Left cardiac atrium (tissue), 4 donors: ENCODE measurements at regions not wholly inside any gene's neighbourhood (a gene's known extent, or its start where the extent isn't known, plus 50 kb on each side); places are given as distances from the start of the nearest gene placed in this dataset.
A peak's percentile ranks its signal among the peaks of the same experiment; 100 is the strongest.

Experiments used
- ATAC-seq, 2 donors: fragments of 200-7000 bp; cut with Tn5 transposase; one replicate each; pipeline ENCODE4 v1.9.1; 2020; ENCODE audit warnings: mild to moderate bottlenecking in 2 of 2, moderate library complexity in 2 of 2
- DNase-seq: peaks from one replicate; pipeline ENCODE4 v3.0.0-alpha.2; 2020
- intact Hi-C, 2 donors: fragments of 100-400 bp; cut with DNase I; formaldehyde crosslinking; loops; one replicate each; pipeline versions ENCODE4 v1.14.1 to v1.15.1; 2022 to 2023
- donor health status: DM: no; HTN: yes; CAD: no.
- donor health status: DM: no; HTN: yes; CAD: no; lungs with severe emphysema.
- donor health status: DM: yes; HTN: yes; CAD: no.
- donor health status: Dilated cardiomyopathy.

DNA sequence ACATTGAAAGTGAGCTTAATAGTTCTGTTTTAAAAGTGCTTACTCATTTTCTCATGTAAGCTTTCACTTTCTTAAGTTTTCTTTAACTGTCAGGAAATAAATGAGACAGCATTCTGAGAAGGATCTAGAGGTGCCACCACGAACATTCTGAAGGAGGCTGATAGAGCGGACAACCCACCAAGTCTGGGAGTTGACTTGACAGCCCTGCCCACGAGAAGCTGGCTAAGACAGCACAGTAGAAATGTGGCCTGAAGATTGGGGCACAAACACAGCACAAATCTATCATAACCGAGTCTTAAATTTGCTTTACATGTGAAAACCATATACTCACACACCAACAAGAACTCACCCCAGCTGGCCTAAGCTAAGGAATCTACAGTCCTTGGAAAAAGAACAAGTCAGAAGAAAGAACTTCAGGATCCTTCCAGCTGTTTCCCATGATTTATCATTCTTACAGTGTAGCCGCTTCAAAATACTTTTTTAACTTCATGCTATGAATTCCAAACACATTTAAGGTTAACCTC is 144.2 kb upstream of the TNFAIP3 start:
- DNase-seq, result no peak
- intact Hi-C loops, result no loop called here
- no peak for ATAC-seq

DNA sequence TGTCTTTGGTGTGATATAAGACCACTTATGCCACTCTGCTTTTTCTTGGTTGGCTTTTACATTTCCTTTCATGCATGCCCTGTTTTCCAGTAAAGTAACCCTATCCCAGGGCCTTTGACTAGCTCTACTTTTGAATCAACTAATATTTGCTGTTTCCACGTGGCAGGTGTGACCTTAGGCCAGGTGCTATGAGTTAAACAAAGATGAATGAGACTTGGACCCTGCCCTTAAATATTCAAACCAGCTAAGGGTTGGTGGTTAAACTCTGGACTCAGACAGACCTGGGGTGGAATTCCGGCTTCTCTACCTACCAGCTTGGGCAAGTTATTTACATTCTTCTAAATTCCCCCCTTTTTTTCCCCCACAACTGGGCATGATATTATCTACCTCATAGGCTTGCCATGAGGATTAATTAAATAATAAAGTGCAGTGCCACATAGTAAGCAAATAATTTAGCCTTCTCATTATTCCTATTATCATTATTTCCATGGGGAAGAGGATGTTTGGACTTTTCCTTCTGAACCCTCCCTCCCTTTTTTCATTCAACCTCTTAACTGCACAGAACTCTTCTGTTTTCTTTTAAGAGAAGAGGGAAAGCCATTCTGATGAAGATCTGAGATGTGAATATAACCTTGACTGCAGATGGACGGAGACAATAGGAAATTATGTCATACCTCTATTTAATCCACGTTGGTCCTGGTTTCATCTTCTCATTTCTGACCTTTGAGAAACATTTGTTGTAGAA is 143.6 kb upstream of the TNFAIP3 start:
- intact Hi-C loops, result no loop called here
- DNase-seq, result no peak
- no peak for ATAC-seq

DNA sequence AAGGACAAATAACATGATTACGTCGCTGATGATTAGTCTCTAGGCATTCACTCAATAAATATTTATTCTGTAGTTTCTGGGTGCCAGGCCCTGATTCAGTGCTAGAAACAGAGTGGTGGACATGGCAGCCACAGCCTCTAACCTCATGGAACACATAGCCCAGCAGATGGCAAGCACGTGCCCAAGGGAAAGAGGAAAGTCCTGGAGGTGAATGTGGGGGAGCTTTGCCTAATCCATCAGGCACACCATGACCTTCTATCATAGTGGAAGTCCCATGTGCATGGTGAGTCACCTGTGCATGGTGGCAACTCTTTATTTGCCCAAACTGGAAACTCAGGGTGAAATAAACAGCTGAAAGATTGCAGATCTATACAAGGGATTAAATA is 143.0 kb upstream of the TNFAIP3 start:
- DNase-seq (no peak), ATAC-seq (no peak)
- intact Hi-C loops, result no loop called here

DNA sequence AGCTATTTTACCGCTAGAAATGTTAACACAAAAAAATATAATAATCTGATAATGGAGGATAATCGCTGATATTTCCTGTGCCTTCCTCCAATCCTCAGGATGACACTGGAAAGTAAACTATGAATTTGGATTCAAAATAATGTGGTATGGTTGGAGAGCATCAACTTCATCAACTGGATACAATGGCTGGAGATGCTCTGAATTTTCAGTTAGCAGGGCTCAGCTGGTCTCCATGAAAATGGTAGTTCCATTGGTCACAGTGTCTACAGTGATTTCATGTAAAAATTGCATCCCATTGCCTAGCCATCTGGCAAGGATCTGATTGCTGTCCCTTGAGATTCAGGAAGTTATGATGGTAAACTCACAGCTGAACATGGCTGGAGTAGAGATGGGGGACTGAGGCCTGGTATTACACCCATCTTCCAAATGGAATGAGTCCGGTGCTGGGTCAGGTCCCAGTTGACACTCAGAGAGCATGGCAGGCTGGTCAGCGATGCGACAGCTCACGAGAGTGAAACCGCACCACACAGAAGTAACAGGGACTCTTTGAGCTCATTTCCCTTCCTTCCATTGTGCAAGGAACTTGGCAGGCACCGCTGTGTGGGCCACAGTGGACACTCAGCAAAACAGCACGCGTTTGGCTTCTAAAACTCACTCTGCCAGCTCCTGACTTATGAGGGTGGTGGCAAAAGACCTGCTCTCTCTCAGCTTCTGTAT is 142.4 kb upstream of the TNFAIP3 start:
- ATAC-seq (peak; percentile 50 to 84), DNase-seq (peak; percentile 62)
- intact Hi-C loops, result no loop called here

DNA sequence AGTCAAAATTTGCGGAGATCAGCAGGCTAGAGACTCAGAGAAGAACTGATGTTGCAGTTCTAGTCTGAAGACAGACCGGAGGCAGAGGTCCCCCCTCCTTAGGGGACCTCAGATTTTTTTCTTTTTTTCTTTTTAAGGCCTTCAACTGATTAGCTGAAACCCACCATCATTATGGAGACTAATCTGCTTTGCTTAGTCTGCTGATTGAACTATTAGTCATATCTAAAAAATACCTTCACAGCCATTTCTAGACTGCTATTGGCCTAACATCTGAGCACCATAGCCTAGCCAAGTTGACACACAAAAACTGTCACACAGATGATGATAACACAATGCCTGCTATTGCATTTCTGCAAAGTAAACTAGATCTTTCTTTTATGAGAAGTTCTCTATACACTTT is 141.1 kb upstream of the TNFAIP3 start:
- no peak for DNase-seq
- no peak for ATAC-seq
- intact Hi-C loops, result no loop called here

DNA sequence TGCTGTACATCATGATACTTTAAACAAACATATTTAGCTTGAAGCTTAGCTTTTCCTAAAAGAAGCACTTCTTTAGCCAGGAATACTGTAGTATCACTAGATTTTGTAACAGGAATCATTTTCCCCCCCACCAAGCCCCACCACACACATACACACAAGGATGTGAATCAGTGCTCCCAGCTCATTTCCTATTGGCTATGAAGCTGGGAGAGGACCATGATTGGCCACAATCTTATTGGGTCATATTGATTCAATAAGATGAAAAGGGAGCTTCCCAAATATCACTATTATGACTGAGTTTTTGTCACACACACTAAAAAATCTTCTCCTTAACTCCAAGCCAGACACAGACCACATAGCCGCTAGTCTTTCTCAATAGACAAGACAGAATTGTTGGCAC is 140.5 kb upstream of the TNFAIP3 start:
- intact Hi-C loops, result no loop called here
- ATAC-seq (no peak), DNase-seq (no peak)

DNA sequence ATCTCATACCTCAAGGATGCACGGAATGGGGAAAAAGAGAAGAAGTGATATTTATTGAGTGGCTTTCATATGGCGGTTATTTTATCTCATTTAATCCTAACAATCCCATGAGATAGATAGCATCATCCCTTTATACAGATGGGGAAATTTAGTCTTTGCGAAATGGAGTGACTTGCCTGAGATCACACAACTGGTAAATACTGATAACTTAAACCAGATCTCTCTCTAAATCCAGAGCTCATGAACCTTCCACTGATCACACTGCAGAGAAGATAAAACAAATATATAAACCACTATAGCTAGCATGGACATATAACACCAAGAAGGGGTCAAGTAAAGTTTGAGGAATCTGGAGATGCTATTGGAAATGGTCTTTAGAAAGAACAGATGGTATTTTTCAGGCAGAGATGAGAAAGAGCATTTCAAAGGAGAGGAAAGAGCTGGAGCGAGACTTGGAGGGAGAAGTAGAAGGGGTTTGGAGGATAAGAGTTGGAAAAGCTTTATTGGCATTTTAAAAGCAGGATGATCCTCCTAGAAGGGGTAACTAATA is 139.8 kb upstream of the TNFAIP3 start:
- DNase-seq (no peak), ATAC-seq (no peak)
- intact Hi-C loops, result no loop called here

DNA sequence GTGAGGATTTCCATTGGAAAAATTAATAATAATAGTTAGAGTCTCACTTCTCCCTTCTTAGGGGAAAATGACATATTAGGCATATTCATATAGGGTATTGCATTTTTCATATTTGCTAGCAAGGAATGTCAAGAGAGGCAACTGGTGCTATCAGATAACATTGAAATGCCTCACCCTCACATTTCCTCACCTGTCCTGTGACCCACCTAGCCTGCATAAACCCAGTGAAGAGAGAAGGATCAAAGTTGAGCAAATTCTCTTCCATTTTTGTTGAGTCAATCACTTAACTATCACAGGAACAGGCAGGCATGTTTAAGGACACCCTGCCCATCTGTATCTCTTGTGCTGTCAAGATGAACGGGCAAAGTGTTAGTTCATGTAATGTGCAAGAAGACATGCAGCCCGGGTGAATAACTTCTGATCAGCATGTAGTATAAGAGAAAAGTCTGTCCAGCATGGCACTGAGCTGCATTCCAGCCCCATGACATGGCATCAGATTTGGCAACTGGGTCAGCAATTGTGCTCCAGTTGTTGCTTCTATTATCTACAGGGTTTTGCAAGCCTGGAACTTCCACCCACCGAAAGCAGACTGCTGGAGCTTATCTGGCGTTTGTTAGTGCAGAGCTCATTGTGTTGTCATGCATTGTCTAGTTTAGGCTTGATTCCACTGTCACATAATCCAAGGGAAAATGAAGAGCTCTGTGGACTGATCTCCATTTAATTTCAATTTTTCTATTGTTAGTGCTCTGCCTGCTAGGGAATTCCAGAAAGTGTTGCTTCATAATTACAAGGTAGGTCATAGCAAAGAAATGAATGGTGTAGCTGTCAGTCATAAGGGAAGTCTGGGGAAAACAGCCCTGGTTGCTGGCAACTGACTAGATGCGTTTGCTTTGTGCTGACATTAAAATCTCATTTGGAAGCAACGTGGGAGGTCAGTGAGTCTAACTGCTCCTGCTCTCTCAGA is 138.4 kb upstream of the TNFAIP3 start:
- DNase-seq (peak; percentile 57), ATAC-seq (peak; percentile 76 to 88)
- intact Hi-C loops, result no loop called here

DNA sequence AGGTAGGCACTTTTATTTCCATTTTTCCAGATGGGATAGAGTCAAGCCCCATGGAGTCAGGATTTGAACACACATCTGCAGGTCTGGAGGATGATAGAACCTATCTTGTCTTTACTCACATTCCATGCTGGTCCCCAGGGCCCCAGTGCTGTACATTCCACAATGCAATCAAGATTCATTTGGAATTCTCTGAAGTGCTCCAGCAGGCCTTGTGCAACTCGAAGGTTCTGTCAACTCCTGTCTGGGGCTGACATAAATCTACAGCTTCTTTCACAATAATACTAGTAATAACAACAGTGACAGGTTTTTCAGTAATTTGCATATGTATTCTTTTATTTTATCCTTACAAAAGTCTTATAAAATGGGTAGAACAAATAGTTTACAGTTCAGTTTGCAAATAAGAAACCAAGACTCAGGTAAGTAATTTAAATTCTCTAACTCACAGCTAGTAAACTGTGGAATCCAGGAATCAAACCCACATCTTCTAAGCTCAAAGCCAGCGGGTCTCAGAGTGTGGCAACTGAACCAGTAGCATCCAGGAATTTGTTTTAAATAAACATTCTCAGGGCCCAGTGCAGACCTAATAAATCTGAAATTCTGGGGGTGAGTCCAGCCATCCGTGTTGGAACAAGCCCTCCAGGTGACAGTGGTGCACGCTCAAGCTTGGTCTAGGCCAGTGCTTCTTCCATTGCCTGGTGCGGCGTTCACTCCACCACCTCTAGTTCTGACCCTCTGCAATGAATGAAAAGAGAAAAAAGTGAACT is 137.0 kb upstream of the TNFAIP3 start:
- no peak for DNase-seq
- no peak for ATAC-seq
- intact Hi-C loops, result no loop called here

DNA sequence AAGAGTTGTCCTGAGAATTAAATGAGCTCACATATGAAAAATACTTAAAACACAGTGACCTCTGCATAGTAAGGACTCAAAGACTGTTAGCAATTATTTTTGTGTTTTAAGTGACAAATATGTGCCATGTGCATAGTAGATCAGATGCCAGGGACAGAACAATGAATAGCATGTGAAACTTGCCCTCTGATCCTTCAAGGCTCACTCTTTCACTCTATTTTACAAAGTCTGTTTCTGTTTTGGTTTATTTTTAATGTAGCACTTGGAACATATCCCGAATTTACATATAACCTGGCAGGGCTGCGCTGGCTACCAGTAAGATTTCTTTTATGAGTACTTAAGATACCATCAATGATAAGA is 135.5 kb upstream of the TNFAIP3 start:
- DNase-seq (no peak), ATAC-seq (no peak)
- intact Hi-C loops, result no loop called here

DNA sequence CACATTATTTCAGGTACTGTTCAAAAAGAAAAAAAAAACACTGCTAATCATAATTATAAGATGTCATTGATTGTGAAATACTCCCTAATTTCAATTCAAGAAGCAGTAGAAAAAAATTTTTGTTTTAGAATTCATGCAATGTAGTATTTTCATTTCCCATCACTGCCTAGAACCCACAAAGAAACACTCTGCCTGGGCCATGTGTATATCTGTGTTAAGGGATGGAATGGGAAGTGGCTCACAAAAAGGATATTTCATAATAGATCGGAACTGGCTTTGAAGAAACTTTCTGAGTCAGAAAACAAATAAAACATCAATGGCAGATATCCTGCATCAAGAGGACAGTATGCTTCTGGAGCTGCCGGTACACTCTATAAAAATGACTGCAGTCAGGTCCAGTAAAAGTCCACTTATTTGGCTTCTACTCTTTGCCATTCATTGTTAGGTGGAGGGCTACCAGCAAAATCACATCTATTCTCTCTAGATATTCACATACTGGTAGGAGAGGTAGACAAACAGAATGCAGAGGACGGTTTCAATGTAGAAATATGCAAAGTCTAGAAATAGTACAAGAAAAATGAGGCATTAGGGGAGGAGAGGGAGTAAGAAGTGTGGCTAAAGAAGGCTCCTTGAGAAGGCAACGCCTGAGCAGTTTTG is 135.0 kb upstream of the TNFAIP3 start:
- intact Hi-C loops, result no loop called here
- no peak for DNase-seq
- ATAC-seq, result no peak

DNA sequence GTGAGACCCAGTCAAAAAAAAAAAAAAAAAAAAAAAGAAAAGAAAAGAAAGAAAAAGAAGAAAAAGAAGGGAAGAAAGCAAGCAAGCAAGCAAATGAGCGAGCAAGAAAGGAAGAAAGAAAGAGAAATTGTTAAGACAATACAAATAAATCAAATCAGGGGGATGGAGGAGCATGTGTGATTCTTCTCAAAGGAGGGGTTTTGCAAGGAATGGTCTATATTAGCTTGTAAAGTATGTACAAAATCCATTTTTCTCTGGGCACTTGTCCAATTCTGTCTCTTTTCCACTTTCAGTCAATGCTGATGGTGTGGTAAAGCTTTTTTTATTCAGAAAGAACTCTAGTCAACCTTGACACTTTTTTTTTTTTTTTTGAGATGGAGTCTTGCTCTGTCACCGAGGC is 133.7 kb upstream of the TNFAIP3 start:
- intact Hi-C loops, result no loop called here
- ATAC-seq, result no peak
- no peak for DNase-seq

DNA sequence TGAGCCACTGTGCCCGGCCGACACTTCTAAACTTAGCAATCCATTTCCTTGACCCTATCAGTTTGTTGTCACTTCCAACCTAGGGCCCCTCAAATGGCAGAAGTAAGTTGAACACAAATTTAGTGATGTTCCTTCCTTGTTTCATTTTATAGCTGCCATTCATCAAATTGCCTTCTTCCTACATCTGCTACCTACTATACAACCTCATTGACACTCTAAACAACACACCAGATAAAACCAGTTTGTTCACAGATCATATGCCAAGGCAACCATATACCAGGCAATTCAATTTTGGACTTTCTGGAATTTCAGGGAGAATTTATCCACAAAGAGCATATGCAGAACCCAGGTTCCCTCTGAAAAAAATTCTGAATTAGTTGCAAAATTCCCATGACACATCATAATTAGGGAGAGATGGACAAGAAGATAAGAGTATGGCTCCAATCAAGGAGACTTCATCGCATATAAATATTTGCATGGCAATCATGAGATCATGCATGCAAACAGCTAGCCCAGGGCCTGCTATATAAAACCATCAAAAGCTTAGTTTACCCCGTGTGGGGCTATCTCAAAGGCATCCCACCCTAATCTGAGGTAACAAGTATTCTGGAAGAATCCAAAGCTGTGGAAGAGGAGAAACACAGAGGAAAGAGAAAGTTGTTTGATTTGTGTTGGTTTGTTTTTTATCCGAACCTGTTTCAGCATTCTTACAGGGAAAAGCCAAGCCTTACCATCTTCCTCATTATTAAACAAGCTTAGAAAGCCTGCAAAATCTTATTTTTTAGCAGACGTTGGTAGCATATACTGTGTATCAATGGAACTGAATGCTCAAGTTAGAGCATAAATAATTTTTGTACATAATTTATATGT is 132.8 kb upstream of the TNFAIP3 start:
- no peak for DNase-seq

DNA sequence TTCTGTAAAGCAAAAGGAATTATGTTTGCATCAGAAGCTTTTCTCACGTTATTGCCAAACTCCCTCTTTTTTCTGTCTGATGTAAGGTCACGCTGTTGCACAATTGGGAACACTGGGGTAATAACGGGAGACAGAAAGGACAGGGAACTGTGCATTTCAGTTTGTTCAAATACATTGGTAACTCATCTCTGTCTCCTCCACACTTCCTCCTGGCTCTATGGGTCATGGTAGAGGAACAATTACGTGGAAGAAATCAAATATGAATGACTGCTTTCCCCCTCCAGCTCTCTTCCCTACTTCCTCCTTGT is 132.2 kb upstream of the TNFAIP3 start:
- no peak for DNase-seq
- intact Hi-C loops, result no loop called here
- peak in 1 of 2 donors; percentile 54 for ATAC-seq

More for the DNA sequence above, 132.8 kb upstream of the TNFAIP3 start:
- no peak for ATAC-seq
- intact Hi-C loops, result no loop called here

DNA sequence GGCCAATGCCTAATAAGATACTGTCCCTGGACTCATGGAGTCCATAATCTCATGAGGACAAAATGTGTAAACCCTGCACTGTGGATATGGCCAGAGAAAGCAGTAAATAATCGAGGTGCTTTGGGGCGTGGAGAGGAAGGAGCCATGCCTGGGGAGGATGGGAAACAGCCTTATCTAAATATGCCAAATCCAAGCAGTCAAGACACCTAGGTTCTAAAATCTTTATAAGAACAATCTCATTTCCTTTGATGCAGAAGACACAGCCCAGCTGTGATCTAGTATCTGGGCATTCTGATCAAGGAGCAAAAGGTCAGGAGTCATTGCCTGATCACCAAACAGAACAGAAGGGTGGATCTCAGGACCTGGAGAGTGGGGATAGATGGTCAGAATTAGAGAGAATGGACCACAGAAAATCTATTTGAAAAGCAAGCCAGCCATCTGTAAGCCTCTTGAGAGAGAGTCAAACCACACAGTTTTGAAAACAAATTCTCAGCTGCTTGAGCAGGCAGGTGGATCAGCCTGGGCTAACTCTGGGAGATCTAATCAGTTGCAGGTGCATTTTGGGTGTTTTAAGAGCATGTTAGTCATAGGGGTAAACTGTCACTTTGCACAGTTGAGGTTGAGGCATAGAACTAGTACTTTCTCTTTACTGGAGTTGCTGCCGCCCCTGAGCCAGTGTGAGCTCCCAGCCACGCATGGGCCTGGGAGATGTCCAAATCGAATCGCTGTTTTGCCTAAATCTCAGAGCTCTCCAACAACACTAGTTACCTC is 130.8 kb upstream of the TNFAIP3 start:
- DNase-seq, result no peak
- no peak for ATAC-seq
- intact Hi-C loops, result no loop called here

DNA sequence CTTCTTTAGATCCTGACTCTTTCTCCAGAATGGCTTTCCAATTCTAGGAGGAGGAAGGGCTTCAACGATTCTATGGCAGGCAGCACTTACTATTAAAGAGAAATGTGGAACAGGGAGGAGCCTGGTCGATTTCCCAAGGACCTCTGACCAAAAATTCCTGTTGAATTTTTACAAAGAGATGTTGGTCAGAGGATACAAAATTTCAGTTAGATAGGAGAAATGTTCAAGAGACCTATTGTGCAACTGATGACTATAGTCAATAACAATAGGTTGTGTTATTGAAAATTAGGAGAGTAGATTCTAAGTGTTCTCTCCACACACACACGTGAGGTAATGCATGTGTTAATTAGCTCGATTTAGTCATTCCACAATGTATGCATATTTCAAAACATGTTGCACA is 130.1 kb upstream of the TNFAIP3 start:
- no peak for ATAC-seq
- intact Hi-C loops, result no loop called here
- no peak for DNase-seq
